Keratinocyte (primary cell): ENCODE measurements at regions not wholly inside any gene's neighbourhood (a gene's known extent, or its start where the extent isn't known, plus 50 kb on each side); places are given as distances from the start of the nearest gene placed in this dataset.
"Not testable (repeated sequence)": the region's sequence is repeated elsewhere in the genome, so short reads cannot be mapped to it uniquely, and the experiment has no call there.

Source experiments
- DNase-seq: peaks from one replicate; pipeline ENCODE4 v3.0.0-alpha.2; 2011; ENCODE audit warnings: low read depth, missing footprints, low spot score
- FAIRE-seq: peaks from 2 replicates; lab custom pipeline; 2011; peaks lifted over from hg19 to GRCh38; lab: Jason Lieb, UNC
- H2AFZ ChIP-seq: 2 replicates; pipeline ENCODE4 v1.6.0; 2012; ENCODE audit warnings: low read length, control low read depth, inconsistent platforms; ENCODE audit not compliant: control insufficient read depth
- H3K27ac ChIP-seq: 2 replicates; pipeline ENCODE4 v1.5.1; 2011; ENCODE audit warnings: low read length; ENCODE audit not compliant: control insufficient read depth, insufficient read depth
- H3K27me3 ChIP-seq: 3 replicates; pipeline ENCODE4 v1.6.0; 2011; ENCODE audit warnings: low read length; ENCODE audit not compliant: control insufficient read depth, insufficient read depth; ENCODE audit errors: extremely low read depth
- H3K36me3 ChIP-seq, 2 experiments: 2 replicates in 1 of 2; 3 replicates in 1 of 2; pipeline ENCODE4 v1.5.1; 2011; ENCODE audit warnings: low read length in 2 of 2, mild to moderate bottlenecking in 1 of 2; ENCODE audit not compliant: control insufficient read depth in 2 of 2, insufficient read depth in 2 of 2; ENCODE audit errors: extremely low read depth in 1 of 2
- H3K4me1 ChIP-seq: 3 replicates; pipeline ENCODE4 v1.5.1; 2011; ENCODE audit warnings: low read length; ENCODE audit not compliant: control insufficient read depth, insufficient read depth; ENCODE audit errors: extremely low read depth
- H3K4me2 ChIP-seq: 3 replicates; pipeline ENCODE4 v1.6.0; 2011; ENCODE audit warnings: low read depth, low read length; ENCODE audit not compliant: control insufficient read depth, insufficient read depth; ENCODE audit errors: extremely low read depth
- H3K4me3 ChIP-seq, 3 experiments: fragments of 200-600 bp in 1 of 3; sonication (generic) in 1 of 3; 2 replicates in 2 of 3; 3 replicates in 1 of 3; pipeline ENCODE4 v1.5.1; 2011 to 2016; ENCODE audit warnings: low read length in 3 of 3, mild to moderate bottlenecking in 3 of 3, control low read depth in 2 of 3, inconsistent platforms in 1 of 3, low read depth in 1 of 3, mixed read lengths in 1 of 3, mixed run types in 1 of 3, moderate library complexity in 1 of 3; ENCODE audit not compliant: control insufficient read depth in 2 of 3, insufficient read depth in 2 of 3; ENCODE audit errors: extremely low read depth in 1 of 3
- H3K79me2 ChIP-seq: 2 replicates; pipeline ENCODE4 v1.6.0; 2012; ENCODE audit warnings: low read length; ENCODE audit not compliant: control insufficient read depth, insufficient read depth
- H3K9ac ChIP-seq: 3 replicates; pipeline ENCODE4 v1.6.0; 2011; ENCODE audit warnings: low read length; ENCODE audit not compliant: control insufficient read depth, insufficient read depth; ENCODE audit errors: extremely low read depth
- H3K9me1 ChIP-seq: 3 replicates; pipeline ENCODE4 v1.6.0; 2011; ENCODE audit warnings: low read length; ENCODE audit not compliant: control insufficient read depth, insufficient read depth; ENCODE audit errors: extremely low read depth
- H3K9me3 ChIP-seq: 2 replicates; pipeline ENCODE4 v1.5.1; 2012; ENCODE audit warnings: low read depth, low read length; ENCODE audit not compliant: control insufficient read depth
- H4K20me1 ChIP-seq: 3 replicates; pipeline ENCODE4 v1.6.0; 2011; ENCODE audit warnings: low read length; ENCODE audit not compliant: control insufficient read depth, insufficient read depth; ENCODE audit errors: extremely low read depth
- CTCF ChIP-seq, 3 experiments: IDR thresholded peaks in 1 of 3; conservative IDR thresholded peaks in 1 of 3; optimal IDR thresholded peaks in 1 of 3; 2 replicates in 2 of 3; 3 replicates in 1 of 3; pipeline versions ENCODE3 to v1.5.1; 2011; ENCODE audit warnings: low read length in 3 of 3, mild to moderate bottlenecking in 3 of 3, moderate library complexity in 2 of 3, control low read depth in 1 of 3, inconsistent platforms in 1 of 3; ENCODE audit not compliant: insufficient read depth in 2 of 3; ENCODE audit errors: extremely low read depth in 1 of 3
- EZH2 ChIP-seq: IDR thresholded peaks from one replicate; pipeline ENCODE4 v1.6.1; 2012; ENCODE audit warnings: inconsistent platforms, mild to moderate bottlenecking, low read length, moderate library complexity
- dilution Hi-C: fragments of 300-500 bp; cut with MboI; formaldehyde crosslinking; loops from one replicate; pipeline ENCODE4 v1.7.0; 2020; ENCODE audit warnings: low sequenced_read_pairs; ENCODE audit not compliant: extremely low pct_ligation_motif_present

- H3K27me3 ChIP-seq = no peaks in the 10 kb centered on the region
These were observed 100.7 kb upstream of the IRX4 start for GRCh38 chr5:1983401-1983800.

GRCh38 chr5:1982561-1982960, 99.8 kb upstream of the IRX4 start:
- H4K20me1 ChIP-seq, H2AFZ ChIP-seq, H3K4me1 ChIP-seq, H3K9ac ChIP-seq, H3K27ac ChIP-seq, H3K9me3 ChIP-seq, H3K27me3 ChIP-seq, H3K4me2 ChIP-seq, H3K4me3 ChIP-seq, dilution Hi-C loops, DNase-seq, FAIRE-seq, H3K36me3 ChIP-seq, H3K79me2 ChIP-seq, H3K9me1 ChIP-seq: not testable (repeated sequence)

More at GRCh38 chr5:1983401-1983800, 100.7 kb upstream of the IRX4 start:
- DNase-seq (no peak), FAIRE-seq (no peak)
- TF ChIP-seq EZH2 (no peak), CTCF (optimal IDR thresholded peaks at IDR 0.05 in 1 of 3, IDR thresholded peaks at IDR 0.05 in 1 of 3, conservative IDR thresholded peaks at IDR 0.05 in 1 of 3; ENCODE audit: extremely low read depth in 1 of 3, insufficient read depth in 2 of 3, low read length in 3 of 3) (no peak)
- no peak overlapping the region for H2AFZ ChIP-seq
- H4K20me1 ChIP-seq = no peaks in the 10 kb centered on the region
- H3K4me2 ChIP-seq = no peak overlapping the region
- no peak overlapping the region for H3K27ac ChIP-seq
- H3K9ac ChIP-seq = no peak overlapping the region
- H3K4me1 ChIP-seq = no peaks in the 10 kb centered on the region
- no peaks in the 10 kb centered on the region for H3K36me3 ChIP-seq
- no peak overlapping the region for H3K4me3 ChIP-seq
- no peaks in the 10 kb centered on the region for H3K79me2 ChIP-seq
- dilution Hi-C loops = no loop called here
- H3K9me1 ChIP-seq = no peaks in the 10 kb centered on the region
- H3K9me3 ChIP-seq = no peaks in the 10 kb centered on the region
